Activated CD4-positive, alpha-beta T cell treated with anti-CD3 and anti-CD28 coated beads, Interleukin-2, amount 50 U/mL, for 16 hours (primary cell): ENCODE measurements at regions not wholly inside any gene's neighbourhood (a gene's known extent, or its start where the extent isn't known, plus 50 kb on each side); places are given as distances from the start of the nearest gene placed in this dataset.

ENCODE experiments used
- DNase-seq: peaks from one replicate; pipeline ENCODE4 v3.0.0-alpha.2; 2020

DNA sequence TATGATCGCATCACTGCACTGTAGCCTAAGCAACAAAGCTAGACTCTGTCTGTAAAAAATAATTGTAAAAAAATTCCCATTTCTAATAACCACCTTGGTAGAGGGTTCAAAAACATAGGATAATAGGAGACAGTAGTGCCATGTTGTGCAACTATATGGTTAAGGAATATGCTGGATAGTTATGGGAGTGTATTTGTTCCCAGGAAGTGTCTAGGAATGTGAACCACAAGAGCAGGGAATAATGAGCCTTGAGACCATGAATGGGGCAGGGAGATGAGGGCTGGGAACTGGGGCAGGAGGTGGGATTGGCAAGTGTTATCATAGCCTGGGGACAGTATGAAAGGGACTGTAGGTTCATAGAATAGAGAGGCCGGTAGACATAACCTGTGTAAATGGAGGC is 50.4 kb downstream of the RUSC2 start:
- DNase-seq: no peak

DNA sequence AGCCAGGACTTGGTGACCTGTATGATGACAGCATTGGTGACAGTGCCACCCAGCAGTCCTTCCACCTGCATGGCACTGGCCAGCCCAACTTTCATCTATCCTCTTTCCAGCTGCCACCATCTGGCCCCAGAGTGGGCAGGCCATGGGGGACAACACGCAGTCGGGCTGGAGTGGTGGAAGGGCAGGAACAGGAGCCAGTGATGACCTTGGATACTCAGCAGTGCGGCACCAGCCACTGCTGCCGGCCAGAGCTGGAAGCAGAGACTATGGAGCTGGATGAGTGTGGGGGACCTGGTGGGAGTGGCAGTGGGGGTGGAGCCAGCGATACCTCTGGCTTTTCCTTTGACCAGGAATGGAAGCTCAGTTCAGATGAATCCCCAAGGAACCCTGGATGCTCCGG is 56.9 kb downstream of the RUSC2 start:
- no peak for DNase-seq

DNA sequence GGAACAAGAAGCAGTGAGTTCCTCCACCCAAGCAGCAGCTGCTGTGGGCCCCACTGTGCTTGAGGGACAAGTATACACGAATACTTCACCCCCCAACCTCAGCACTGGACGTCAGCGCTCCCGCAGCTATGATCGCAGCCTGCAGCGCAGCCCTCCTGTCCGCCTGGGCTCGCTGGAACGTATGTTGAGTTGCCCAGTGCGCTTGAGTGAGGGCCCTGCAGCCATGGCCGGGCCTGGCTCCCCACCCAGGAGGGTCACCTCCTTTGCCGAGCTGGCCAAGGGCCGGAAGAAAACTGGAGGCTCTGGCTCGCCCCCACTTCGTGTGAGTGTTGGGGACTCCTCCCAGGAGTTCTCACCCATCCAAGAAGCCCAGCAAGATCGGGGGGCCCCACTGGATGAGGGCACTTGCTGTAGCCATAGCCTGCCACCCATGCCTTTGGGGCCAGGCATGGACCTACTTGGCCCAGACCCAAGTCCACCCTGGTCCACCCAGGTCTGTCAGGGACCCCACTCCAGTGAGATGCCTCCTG is 57.1 kb upstream of the TESK1 start:
- no peak for DNase-seq

DNA sequence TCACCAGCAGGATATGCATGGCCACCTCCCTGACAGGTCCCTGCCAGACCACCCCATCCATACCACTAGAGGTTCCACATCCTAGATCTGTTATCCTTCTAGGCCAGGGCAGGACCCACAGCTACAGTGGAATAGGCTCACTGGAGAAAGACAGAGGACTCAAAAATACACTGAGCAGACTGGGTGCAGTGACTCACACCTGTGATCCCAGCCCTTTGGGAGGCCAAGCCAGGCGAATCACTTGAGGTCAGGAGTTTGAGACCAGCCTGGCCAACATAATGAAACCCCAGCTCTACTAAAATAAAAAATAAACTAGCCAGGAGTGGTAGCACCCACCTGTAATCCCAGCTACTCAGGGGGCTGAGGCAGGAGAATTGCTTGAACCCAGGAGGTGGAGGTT is 56.5 kb upstream of the TESK1 start:
- no peak for DNase-seq

DNA sequence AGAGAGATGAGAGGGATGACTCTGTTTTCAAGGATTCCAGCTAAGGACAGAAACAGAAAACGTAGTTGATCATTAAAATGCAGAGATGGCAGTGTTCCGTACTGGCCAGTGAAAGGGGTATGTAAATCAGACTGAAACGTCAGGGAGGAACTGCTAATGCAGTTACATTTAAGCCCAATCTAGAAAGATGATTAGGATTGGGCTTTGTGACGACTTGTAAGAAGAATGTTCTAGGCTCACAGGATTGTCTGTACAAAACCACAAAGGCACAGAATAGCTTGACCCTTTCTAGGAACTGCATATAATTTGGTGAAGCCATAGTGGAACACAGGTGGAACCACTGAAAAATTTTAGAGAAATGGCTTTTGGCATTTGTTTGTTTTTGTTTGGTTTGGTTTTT is 55.6 kb upstream of the TESK1 start:
- no peak for DNase-seq

DNA sequence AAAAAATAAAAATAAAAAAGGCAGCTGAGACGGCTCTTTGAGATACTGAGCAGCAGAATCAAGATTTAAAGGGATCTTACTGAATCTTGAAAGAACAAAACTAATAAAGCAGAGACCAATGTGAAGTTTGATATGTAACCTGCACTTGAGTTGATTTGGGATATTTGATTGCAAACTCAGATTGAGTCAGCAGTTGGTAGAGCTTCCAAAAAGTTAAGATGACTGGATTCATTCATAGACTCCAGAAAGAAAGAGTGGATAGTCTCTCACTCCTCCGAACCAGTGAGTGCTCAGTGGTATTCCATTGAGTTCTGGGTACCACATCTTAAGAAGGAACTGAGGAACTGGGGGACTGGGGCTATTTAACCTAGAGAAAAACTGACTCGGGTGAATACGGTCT is 52.7 kb upstream of the TESK1 start:
- DNase-seq: no peak

DNA sequence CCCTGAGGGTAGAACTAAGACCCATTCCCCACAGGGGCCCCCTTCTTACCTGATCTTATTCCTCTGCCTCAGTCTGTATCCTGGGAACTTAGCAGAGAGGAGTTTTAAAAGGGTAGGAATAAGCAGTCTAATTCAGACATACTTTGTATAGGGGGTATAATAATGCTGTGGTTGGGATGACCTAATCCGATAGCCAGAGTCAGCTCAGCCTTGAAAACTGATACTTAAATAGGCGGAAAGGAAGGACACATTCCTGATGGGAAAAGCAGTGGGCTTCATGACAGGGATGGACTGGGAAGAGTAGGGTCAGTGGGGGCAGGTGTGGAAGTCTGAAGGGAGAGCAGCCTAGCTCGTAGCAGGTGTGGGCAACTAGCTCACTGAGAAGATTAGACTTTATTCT is 52.2 kb upstream of the TESK1 start:
- no peak for DNase-seq

DNA sequence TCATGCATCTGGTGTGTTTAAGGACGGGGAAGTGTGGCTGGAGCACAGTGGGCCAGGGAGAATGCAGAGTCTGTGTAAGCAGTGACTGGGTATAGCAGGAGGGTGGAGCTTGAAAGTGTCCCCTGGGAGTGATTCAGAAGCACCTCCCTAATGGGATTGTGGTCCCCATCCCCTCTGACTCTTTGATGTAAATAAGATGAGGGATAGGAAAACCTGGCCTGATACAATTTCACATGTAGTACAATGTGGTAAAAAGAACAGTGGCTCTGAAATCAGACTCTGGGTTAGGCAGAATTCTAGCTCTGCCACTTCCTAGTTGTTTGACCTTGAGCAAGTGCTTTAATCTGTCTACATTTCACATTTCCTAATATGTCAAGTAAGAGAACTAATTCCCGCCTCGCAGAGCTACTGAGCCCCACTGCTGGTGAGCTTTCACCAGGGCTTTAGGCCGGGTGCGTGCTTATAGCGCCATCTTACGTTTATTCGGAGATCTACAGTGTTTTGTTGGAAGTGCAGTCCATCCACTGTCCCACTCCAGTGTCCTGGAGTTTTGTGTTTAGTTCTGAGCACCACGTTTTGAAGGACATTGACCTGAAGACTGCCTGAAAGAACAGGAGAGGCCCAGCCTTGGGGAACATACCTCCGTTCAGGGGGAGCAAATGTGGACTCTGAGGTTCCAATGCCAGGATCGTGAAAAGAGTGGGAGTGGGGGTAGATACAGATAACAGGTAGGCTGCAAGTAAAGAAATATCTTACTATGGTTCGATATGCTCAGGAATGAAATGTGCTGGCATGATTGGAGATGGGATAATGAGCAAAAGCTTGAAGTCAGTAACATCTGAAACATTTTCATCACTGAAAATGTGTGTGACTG is 51.2 kb upstream of the TESK1 start:
- DNase-seq: peak; percentile 61

DNA sequence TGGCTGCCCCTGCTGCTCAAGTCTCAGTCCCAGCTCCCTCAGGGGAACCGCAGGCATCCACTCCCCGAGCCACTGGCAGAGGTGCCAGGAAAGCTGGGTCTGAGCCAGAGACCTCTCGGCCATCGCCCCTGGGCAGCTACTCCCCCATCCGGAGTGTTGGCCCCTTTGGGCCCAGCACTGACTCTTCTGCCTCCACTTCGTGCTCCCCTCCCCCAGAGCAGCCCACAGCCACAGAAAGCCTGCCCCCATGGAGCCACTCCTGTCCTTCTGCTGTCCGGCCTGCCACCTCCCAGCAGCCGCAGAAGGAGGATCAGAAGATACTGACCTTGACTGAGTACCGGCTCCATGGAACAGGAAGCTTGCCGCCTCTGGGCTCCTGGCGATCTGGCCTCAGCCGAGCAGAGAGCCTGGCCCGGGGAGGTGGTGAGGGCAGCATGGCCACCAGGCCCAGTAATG is 49.8 kb upstream of the TESK1 start:
- DNase-seq: no peak
